Caco-2 (cell line): ENCODE measurements at regions not wholly inside any gene's neighbourhood (a gene's known extent, or its start where the extent isn't known, plus 50 kb on each side); places are given as distances from the start of the nearest gene placed in this dataset.

Experiments used
- BruUV-seq: library from RNA; stranded (reverse); fragments of 400-500 nt; replicated peaks from 2 replicates; lab custom pipeline; 2021; lab: Mats Ljungman, UMichigan
- CTCF ChIA-PET: fragments of 300-600 bp; sonication (Branson Sonifier 250); formaldehyde crosslinking; loops from one replicate; lab custom pipeline; 2022; ENCODE audit warnings: antibody characterized with exemption; lab: Charles Lee
- POLR2A ChIA-PET: fragments of 300-600 bp; sonication (Branson Sonifier 250); formaldehyde crosslinking; loops from one replicate; lab custom pipeline; 2022; ENCODE audit warnings: antibody characterized with exemption; lab: Charles Lee
- DNase-seq, 2 experiments: peaks; one replicate each; pipeline versions ENCODE4 v3.0.0 to v3.0.0-alpha.2; 2020 to 2022
- H3K27me3 ChIP-seq: replicated peaks from 2 replicates; pipeline ENCODE4 v1.6.0; 2011; ENCODE audit warnings: low read length; ENCODE audit not compliant: control insufficient read depth, insufficient read depth
- H3K36me3 ChIP-seq: 2 replicates; pipeline ENCODE4 v1.5.1; 2011; ENCODE audit warnings: low read length; ENCODE audit not compliant: control insufficient read depth, insufficient read depth
- H3K4me1 ChIP-seq: fragments of 250-450 bp; sonication (Bioruptor Pico); 2 replicates; pipeline ENCODE4 v1.5.1; 2020; ENCODE audit warnings: mild to moderate bottlenecking
- H3K4me3 ChIP-seq: 2 replicates; pipeline ENCODE4 v1.5.1; 2011; ENCODE audit warnings: low read depth, mild to moderate bottlenecking, control low read depth, low read length
- H3K9me3 ChIP-seq: fragments of 250-450 bp; sonication (Bioruptor Pico); 2 replicates; pipeline ENCODE4 v1.5.1; 2020; ENCODE audit warnings: mild to moderate bottlenecking, moderate library complexity
- H3K27ac Mint-ChIP-seq: one replicate; pipeline ENCODE4 v1.8.0; 2022; ENCODE audit warnings: mixed read lengths; ENCODE audit not compliant: unreplicated experiment
- H3K27me3 Mint-ChIP-seq: one replicate; pipeline ENCODE4 v1.8.0; 2022; ENCODE audit warnings: mixed read lengths; ENCODE audit not compliant: insufficient read depth, unreplicated experiment
- H3K36me3 Mint-ChIP-seq: one replicate; pipeline ENCODE4 v1.8.0; 2022; ENCODE audit warnings: mild to moderate bottlenecking, mixed read lengths; ENCODE audit not compliant: insufficient read depth, unreplicated experiment
- H3K4me1 Mint-ChIP-seq: one replicate; pipeline ENCODE4 v1.8.0; 2022; ENCODE audit warnings: low read depth, mixed read lengths; ENCODE audit not compliant: unreplicated experiment
- H3K4me3 Mint-ChIP-seq: one replicate; pipeline ENCODE4 v1.8.0; 2022; ENCODE audit warnings: mild to moderate bottlenecking, moderate library complexity, mixed read lengths; ENCODE audit not compliant: unreplicated experiment
- H3K9me3 Mint-ChIP-seq: one replicate; pipeline ENCODE4 v1.8.0; 2022; ENCODE audit warnings: mixed read lengths; ENCODE audit not compliant: unreplicated experiment
- intact Hi-C: fragments of 100-400 bp; cut with micrococcal nuclease; formaldehyde crosslinking; loops from one replicate; pipeline ENCODE4 v1.10.0; 2022; ENCODE audit not compliant: unreplicated experiment
- TF ChIP-seq, protein P1 (sequence below), 2 experiments: fragments of 200-600 bp in 1 of 2; IDR thresholded peaks; 1 replicate in 1 of 2; 2 replicates in 1 of 2; pipeline versions ENCODE4 v1.5.1 to v1.8.0; 2011 to 2022; ENCODE audit warnings: antibody characterized with exemption in 1 of 2, control low read depth in 1 of 2, inconsistent platforms in 1 of 2, low read depth in 1 of 2, low read length in 1 of 2, mild to moderate bottlenecking in 1 of 2, moderate library complexity in 1 of 2; ENCODE audit not compliant: insufficient read depth in 1 of 2, severe bottlenecking in 1 of 2, unreplicated experiment in 1 of 2

DNA sequence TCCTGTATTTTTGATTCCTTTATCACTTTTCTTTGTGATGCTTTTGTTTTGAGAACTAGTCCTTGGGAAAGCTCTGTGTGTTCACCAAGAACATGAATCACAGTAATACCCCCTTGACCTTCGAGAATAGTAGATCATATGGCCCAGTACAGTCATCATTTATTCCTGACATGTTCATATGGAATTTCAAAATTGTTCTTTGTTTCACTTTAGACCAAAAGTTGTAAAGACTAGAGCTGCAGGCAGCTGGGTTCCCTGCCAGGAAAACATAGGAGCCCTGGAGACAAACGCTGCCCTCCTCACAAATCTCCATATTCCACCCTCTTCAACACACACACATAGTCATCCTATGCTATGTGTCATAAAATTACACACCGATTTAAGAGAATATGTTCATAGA, 621.2 kb upstream of the EYS start:
- H3K9me3 Mint-ChIP-seq: no peaks in the 10 kb centered on the region
- no peak for DNase-seq
- no peaks in the 10 kb centered on the region for H3K36me3 Mint-ChIP-seq
- no peak overlapping the region for H3K27ac Mint-ChIP-seq
- no peak overlapping the region for H3K4me3 Mint-ChIP-seq
- no peaks in the 10 kb centered on the region for H3K9me3 ChIP-seq
- H3K36me3 ChIP-seq: no peaks in the 10 kb centered on the region
- H3K27me3 ChIP-seq: no peaks in the 10 kb centered on the region
- TF ChIP-seq, protein P1, sequence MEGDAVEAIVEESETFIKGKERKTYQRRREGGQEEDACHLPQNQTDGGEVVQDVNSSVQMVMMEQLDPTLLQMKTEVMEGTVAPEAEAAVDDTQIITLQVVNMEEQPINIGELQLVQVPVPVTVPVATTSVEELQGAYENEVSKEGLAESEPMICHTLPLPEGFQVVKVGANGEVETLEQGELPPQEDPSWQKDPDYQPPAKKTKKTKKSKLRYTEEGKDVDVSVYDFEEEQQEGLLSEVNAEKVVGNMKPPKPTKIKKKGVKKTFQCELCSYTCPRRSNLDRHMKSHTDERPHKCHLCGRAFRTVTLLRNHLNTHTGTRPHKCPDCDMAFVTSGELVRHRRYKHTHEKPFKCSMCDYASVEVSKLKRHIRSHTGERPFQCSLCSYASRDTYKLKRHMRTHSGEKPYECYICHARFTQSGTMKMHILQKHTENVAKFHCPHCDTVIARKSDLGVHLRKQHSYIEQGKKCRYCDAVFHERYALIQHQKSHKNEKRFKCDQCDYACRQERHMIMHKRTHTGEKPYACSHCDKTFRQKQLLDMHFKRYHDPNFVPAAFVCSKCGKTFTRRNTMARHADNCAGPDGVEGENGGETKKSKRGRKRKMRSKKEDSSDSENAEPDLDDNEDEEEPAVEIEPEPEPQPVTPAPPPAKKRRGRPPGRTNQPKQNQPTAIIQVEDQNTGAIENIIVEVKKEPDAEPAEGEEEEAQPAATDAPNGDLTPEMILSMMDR (IDR thresholded peaks at IDR 0.05; ENCODE audit: insufficient read depth in 1 of 2, low read depth in 1 of 2, low read length in 1 of 2, severe bottlenecking in 1 of 2, unreplicated experiment in 1 of 2): no peak
- ChIA-PET POLR2A (no interaction called here), CTCF (no interaction called here)
- no peaks in the 10 kb centered on the region for H3K27me3 Mint-ChIP-seq
- H3K4me1 ChIP-seq: no peaks in the 10 kb centered on the region
- BruUV-seq: no TSS peak
- no peaks in the 10 kb centered on the region for H3K4me1 Mint-ChIP-seq
- intact Hi-C loops: no loop called here
- no peak overlapping the region for H3K4me3 ChIP-seq

DNA sequence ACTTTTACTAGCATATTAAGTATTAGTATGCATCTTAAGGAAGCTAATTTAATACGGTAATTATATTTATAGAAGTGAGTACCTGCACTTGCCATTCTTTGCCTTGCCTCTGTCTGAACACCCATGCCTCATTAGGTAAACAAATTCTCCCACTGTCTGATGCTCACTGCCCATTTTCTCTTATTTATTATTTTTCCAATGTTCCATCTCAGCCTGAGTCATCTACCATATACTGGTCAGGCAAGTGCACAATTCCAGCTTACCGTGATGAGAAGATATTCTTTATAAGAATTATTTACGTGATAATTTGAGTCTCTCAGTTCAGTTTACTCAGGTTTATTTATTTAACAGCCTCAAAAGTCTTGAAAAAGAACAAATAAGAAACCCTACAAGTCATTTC, 619.2 kb upstream of the EYS start:
- no peaks in the 10 kb centered on the region for H3K4me1 ChIP-seq
- no peaks in the 10 kb centered on the region for H3K27me3 Mint-ChIP-seq
- H3K9me3 ChIP-seq: no peaks in the 10 kb centered on the region
- H3K27ac Mint-ChIP-seq: no peak overlapping the region
- no peak for DNase-seq
- TF ChIP-seq, protein P1 (IDR thresholded peaks at IDR 0.05; ENCODE audit: insufficient read depth in 1 of 2, low read depth in 1 of 2, low read length in 1 of 2, severe bottlenecking in 1 of 2, unreplicated experiment in 1 of 2): no peak
- ChIA-PET POLR2A (no interaction called here), CTCF (no interaction called here)
- no peak overlapping the region for H3K4me3 Mint-ChIP-seq
- intact Hi-C loops: no loop called here
- H3K36me3 Mint-ChIP-seq: no peaks in the 10 kb centered on the region
- H3K4me3 ChIP-seq: no peak overlapping the region
- no TSS peak for BruUV-seq
- no peaks in the 10 kb centered on the region for H3K9me3 Mint-ChIP-seq
- H3K36me3 ChIP-seq: no peaks in the 10 kb centered on the region
- no peaks in the 10 kb centered on the region for H3K27me3 ChIP-seq
- no peaks in the 10 kb centered on the region for H3K4me1 Mint-ChIP-seq

DNA sequence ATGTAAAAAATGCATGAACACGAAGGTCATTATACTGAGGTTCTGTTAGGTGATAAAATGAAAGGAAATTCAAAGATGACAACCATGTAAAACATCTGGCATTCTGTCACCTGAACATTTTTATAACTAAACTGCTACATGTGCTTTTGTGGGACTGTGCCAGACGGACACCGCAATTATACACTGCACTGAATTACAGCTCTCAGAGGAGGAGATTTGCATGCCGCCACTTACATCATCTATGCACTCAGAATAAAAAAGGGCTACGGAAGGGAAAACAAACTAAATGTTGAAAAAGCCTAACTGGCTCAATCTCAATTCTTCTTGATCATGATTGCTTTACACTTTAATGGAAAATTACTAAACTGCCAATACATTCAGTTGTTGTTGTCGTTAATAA, 614.0 kb upstream of the EYS start:
- no peak for DNase-seq
- Histone ChIP-seq H3K4me3 (no peak overlapping the region), H3K9me3 (no peaks in the 10 kb centered on the region), H3K4me1 (no peaks in the 10 kb centered on the region), H3K36me3 (no peaks in the 10 kb centered on the region), H3K27me3 (no peaks in the 10 kb centered on the region)
- TF ChIP-seq, protein P1 (IDR thresholded peaks at IDR 0.05; ENCODE audit: insufficient read depth in 1 of 2, low read depth in 1 of 2, low read length in 1 of 2, severe bottlenecking in 1 of 2, unreplicated experiment in 1 of 2): no peak
- H3K4me3 Mint-ChIP-seq: no peak overlapping the region
- no peaks in the 10 kb centered on the region for H3K27me3 Mint-ChIP-seq
- no peak overlapping the region for H3K27ac Mint-ChIP-seq
- intact Hi-C loops: no loop called here
- ChIA-PET CTCF (no interaction called here), POLR2A (no interaction called here)
- no peaks in the 10 kb centered on the region for H3K36me3 Mint-ChIP-seq
- no TSS peak for BruUV-seq
- H3K9me3 Mint-ChIP-seq: no peaks in the 10 kb centered on the region
- H3K4me1 Mint-ChIP-seq: no peaks in the 10 kb centered on the region
